ENCODE measurements at regions not wholly inside any gene's neighbourhood (a gene's known extent, or its start where the extent isn't known, plus 50 kb on each side); places are given as distances from the start of the nearest gene placed in this dataset.

DNA sequence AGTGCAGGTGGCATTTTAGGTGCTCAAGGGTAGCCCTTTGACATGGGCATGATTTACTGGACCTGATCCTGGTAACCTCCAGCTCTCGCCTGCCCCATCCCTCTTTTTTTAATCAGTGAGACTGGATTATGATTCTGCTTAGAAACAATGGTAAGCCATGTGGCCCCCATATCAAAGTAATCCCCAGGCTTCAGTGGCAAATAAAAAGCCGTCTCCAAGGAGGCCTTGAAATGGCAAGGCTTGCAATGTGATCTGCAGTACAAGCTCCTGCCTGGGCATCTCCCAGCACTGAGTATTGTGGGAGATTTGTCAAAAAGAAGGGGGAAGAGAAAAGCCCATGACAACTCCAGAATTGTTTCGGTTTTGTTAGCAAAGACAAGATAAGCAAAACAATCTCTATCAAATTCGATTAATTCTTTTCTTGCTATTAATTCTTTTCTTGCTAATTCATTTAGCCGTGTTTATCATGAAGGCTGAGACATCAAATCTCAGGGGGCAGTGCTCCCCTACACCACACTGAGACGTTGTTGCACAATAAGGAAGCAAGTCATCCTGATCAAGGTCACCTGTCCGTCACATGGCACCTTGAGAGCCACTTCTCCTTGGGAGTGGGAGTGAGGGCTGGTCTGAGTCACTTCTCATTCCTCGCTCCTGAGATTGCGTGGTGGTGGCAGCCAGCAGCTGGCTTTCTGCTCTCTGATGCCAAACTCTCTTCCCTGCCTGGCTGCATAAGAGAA, 312.7 kb upstream of the GATB start:
- Histone ChIP-seq H2AFZ (ENCODE audit: low read depth) (peak overlapping the region; percentile 19; the same call in 1 of the 2 replicates), H3K9ac (no peak overlapping the region), H3K4me3 (IDR thresholded peaks at IDR 0.05; ENCODE audit: insufficient read depth, low read depth, low read length) (no peak overlapping the region), H3K36me3 (ENCODE audit: insufficient read depth) (no peaks in the 10 kb centered on the region), H3K4me1 (ENCODE audit: low read depth, poor library complexity, severe bottlenecking) (peaks cover 47% of the 10 kb centered on the region), H3K79me2 (ENCODE audit: insufficient read depth, low read depth) (no peaks in the 10 kb centered on the region), H4K20me1 (ENCODE audit: insufficient read depth) (no peaks in the 10 kb centered on the region), H3K4me2 (0 out of 2 replicates have a peak overlapping the region, but pooled peaks have one; percentile 8), H3K27ac (no peak overlapping the region), H3K27me3 (ENCODE audit: insufficient read depth, low read depth) (no peaks in the 10 kb centered on the region)
- TF ChIP-seq, protein P1, sequence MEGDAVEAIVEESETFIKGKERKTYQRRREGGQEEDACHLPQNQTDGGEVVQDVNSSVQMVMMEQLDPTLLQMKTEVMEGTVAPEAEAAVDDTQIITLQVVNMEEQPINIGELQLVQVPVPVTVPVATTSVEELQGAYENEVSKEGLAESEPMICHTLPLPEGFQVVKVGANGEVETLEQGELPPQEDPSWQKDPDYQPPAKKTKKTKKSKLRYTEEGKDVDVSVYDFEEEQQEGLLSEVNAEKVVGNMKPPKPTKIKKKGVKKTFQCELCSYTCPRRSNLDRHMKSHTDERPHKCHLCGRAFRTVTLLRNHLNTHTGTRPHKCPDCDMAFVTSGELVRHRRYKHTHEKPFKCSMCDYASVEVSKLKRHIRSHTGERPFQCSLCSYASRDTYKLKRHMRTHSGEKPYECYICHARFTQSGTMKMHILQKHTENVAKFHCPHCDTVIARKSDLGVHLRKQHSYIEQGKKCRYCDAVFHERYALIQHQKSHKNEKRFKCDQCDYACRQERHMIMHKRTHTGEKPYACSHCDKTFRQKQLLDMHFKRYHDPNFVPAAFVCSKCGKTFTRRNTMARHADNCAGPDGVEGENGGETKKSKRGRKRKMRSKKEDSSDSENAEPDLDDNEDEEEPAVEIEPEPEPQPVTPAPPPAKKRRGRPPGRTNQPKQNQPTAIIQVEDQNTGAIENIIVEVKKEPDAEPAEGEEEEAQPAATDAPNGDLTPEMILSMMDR (conservative IDR thresholded peaks at IDR 0.05; ENCODE audit: low read depth, low read length) = no peak

DNA sequence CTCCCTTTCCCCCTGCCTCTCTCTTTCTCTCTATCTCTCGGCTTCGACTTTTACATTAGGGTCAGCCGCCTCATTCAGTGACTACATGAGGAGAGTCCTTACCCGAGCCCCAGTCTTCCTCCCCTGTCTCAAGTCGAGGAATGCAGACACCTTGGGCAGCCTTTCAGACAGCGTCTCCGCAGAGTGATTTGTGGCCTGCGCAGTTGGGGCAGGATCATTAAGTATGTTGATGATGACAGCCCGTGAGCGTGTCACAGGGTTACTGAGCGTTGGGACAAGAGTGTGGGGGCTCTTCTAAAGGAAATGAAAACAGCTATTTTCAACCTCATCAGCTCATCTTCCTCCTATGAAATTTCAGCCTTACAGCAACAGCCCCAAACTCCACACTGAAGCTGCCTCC, 312.1 kb upstream of the GATB start:
- Histone ChIP-seq H3K27ac (no peak overlapping the region), H3K27me3 (ENCODE audit: insufficient read depth, low read depth) (no peaks in the 10 kb centered on the region), H3K4me1 (ENCODE audit: low read depth, poor library complexity, severe bottlenecking) (peaks cover 41% of the 10 kb centered on the region), H3K4me3 (IDR thresholded peaks at IDR 0.05; ENCODE audit: insufficient read depth, low read depth, low read length) (no peak overlapping the region), H3K9ac (no peak overlapping the region), H3K79me2 (ENCODE audit: insufficient read depth, low read depth) (no peaks in the 10 kb centered on the region), H4K20me1 (ENCODE audit: insufficient read depth) (no peaks in the 10 kb centered on the region), H2AFZ (ENCODE audit: low read depth) (no peak overlapping the region), H3K4me2 (no peak overlapping the region), H3K36me3 (ENCODE audit: insufficient read depth) (no peaks in the 10 kb centered on the region)
- TF ChIP-seq, protein P1 (conservative IDR thresholded peaks at IDR 0.05; ENCODE audit: low read depth, low read length) = no peak

DNA sequence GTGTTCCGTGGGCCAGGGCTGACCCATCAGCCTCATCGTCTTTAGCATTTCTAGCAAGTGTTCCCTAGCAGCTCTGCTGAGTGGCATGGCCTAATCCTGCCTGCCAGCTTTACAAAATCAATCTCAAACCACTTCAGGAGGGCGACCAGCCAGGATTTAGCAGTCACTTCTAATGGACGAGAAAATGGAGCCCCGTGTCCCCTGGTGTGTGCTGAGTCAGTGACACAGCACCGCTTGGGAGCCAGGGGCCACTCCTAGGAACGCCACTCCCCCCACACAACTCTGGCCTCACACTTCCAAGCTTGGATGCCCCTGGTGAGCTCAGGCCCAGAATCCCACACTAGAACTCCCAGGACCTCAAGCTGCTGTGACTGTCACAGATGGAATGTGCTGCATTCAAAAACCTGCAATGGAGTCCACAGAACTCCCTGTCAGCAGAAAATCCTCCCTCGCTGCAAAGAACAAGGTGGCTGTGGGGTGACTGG, 311.2 kb upstream of the GATB start:
- Histone ChIP-seq H3K9ac (no peak overlapping the region), H3K36me3 (ENCODE audit: insufficient read depth) (no peaks in the 10 kb centered on the region), H2AFZ (ENCODE audit: low read depth) (no peak overlapping the region), H4K20me1 (ENCODE audit: insufficient read depth) (no peaks in the 10 kb centered on the region), H3K79me2 (ENCODE audit: insufficient read depth, low read depth) (no peaks in the 10 kb centered on the region), H3K27ac (no peak overlapping the region), H3K4me3 (IDR thresholded peaks at IDR 0.05; ENCODE audit: insufficient read depth, low read depth, low read length) (no peak overlapping the region), H3K4me2 (no peak overlapping the region), H3K27me3 (ENCODE audit: insufficient read depth, low read depth) (no peaks in the 10 kb centered on the region), H3K4me1 (ENCODE audit: low read depth, poor library complexity, severe bottlenecking) (peaks cover 32% of the 10 kb centered on the region)
- TF ChIP-seq, protein P1 (conservative IDR thresholded peaks at IDR 0.05; ENCODE audit: low read depth, low read length) = no peak

DNA sequence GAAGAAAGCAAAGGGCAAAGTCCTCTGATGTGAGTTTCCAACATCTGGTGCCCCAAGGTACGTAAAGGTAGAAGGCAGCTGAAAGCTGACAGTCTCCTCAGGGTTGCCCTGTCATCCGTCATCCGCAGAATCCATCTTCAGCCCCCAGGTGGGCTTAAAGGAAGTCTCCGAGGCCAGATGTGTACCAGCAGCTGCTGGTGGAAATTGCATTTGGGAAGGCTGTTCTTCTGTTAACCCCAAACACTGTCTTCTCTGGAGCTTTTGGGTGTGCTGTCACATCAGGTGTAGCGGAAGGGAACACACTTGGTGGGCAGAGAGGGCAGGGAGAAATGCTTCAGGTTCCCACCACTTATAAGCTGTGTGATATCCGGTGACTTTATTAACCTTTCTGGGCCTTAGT, 310.0 kb upstream of the GATB start:
- no peak overlapping the region for H3K9ac ChIP-seq
- no peak overlapping the region for H3K4me2 ChIP-seq
- H3K4me3 ChIP-seq (IDR thresholded peaks at IDR 0.05; ENCODE audit: insufficient read depth, low read depth, low read length) = no peak overlapping the region
- H3K27ac ChIP-seq = no peak overlapping the region
- H2AFZ ChIP-seq (ENCODE audit: low read depth) = no peak overlapping the region
- no peaks in the 10 kb centered on the region for H3K27me3 ChIP-seq (ENCODE audit: insufficient read depth, low read depth)
- H3K4me1 ChIP-seq (ENCODE audit: low read depth, poor library complexity, severe bottlenecking) = peaks cover 23% of the 10 kb centered on the region
- H3K79me2 ChIP-seq (ENCODE audit: insufficient read depth, low read depth) = no peaks in the 10 kb centered on the region
- no peaks in the 10 kb centered on the region for H3K36me3 ChIP-seq (ENCODE audit: insufficient read depth)
- no peaks in the 10 kb centered on the region for H4K20me1 ChIP-seq (ENCODE audit: insufficient read depth)
- TF ChIP-seq, protein P1 (conservative IDR thresholded peaks at IDR 0.05; ENCODE audit: low read depth, low read length) = no peak
